Progenitor cell of endocrine pancreas (in vitro differentiated cells): ENCODE measurements at regions not wholly inside any gene's neighbourhood (a gene's known extent, or its start where the extent isn't known, plus 50 kb on each side); places are given as distances from the start of the nearest gene placed in this dataset.

Experiments used
- DNase-seq: peaks from one replicate; pipeline ENCODE4 v3.0.0; 2021; ENCODE audit warnings: low spot score; ENCODE audit not compliant: unreplicated experiment
- H3K27ac Mint-ChIP-seq: 2 replicates; pipeline ENCODE4 v1.8.0; 2021; ENCODE audit warnings: mild to moderate bottlenecking, moderate library complexity, mixed read lengths
- H3K27me3 Mint-ChIP-seq: 2 replicates; pipeline ENCODE4 v1.8.0; 2021; ENCODE audit warnings: mixed read lengths
- H3K36me3 Mint-ChIP-seq: 2 replicates; pipeline ENCODE4 v1.8.0; 2022; ENCODE audit warnings: mixed read lengths; ENCODE audit not compliant: insufficient read depth
- H3K4me1 Mint-ChIP-seq: 2 replicates; pipeline ENCODE4 v1.8.0; 2021; ENCODE audit warnings: low read depth, mixed read lengths
- H3K4me3 Mint-ChIP-seq: 2 replicates; pipeline ENCODE4 v1.8.0; 2021; ENCODE audit warnings: low read depth, mild to moderate bottlenecking, moderate library complexity, mixed read lengths
- H3K9me3 Mint-ChIP-seq: 2 replicates; pipeline ENCODE4 v1.8.0; 2021; ENCODE audit warnings: low read depth, mixed read lengths
- CTCF ChIP-seq: fragments of 200-600 bp; sonication (generic); IDR thresholded peaks from one replicate; pipeline ENCODE4 v1.5.0; 2021; ENCODE audit warnings: antibody characterized with exemption, mild to moderate bottlenecking; ENCODE audit not compliant: unreplicated experiment

- Mint-ChIP-seq H3K27ac (peak overlapping the region; percentile 4), H3K4me3 (peak overlapping the region; percentile 63), H3K9me3 (peaks cover 26% of the 10 kb centered on the region), H3K27me3 (peaks cover 78% of the 10 kb centered on the region), H3K36me3 (peaks cover 12% of the 10 kb centered on the region), H3K4me1 (peaks cover 29% of the 10 kb centered on the region)
- DNase-seq = no peak
- TF ChIP-seq CTCF = no peak
Measured at GRCh38 chr3:43994657-43995546, 246.8 kb upstream of the TOPAZ1 start.

GRCh38 chr3:43995547-43996378, 245.9 kb upstream of the TOPAZ1 start:
- Mint-ChIP-seq H3K27me3 (peaks cover 82% of the 10 kb centered on the region), H3K36me3 (peaks cover 14% of the 10 kb centered on the region), H3K4me3 (peak overlapping the region; percentile 58), H3K27ac (no peak overlapping the region), H3K9me3 (peaks cover 27% of the 10 kb centered on the region), H3K4me1 (peaks cover 29% of the 10 kb centered on the region)
- DNase-seq = no peak
- TF ChIP-seq CTCF = no peak

- Mint-ChIP-seq H3K27me3 (peaks cover 84% of the 10 kb centered on the region), H3K36me3 (peaks cover 13% of the 10 kb centered on the region), H3K27ac (peak overlapping the region; percentile 37), H3K9me3 (peaks cover 22% of the 10 kb centered on the region), H3K4me3 (peak overlapping the region; percentile 58), H3K4me1 (peaks cover 29% of the 10 kb centered on the region)
- peak; percentile 13 for TF ChIP-seq CTCF
- DNase-seq = no peak
Measured at GRCh38 chr3:43996379-43997301, 245.0 kb upstream of the TOPAZ1 start.

- Mint-ChIP-seq H3K9me3 (peaks cover 17% of the 10 kb centered on the region), H3K27me3 (peaks cover 85% of the 10 kb centered on the region), H3K36me3 (peaks cover 9% of the 10 kb centered on the region), H3K4me1 (peaks cover 29% of the 10 kb centered on the region), H3K27ac (no peak overlapping the region), H3K4me3 (peak overlapping the region; percentile 74)
- no peak for TF ChIP-seq CTCF
- no peak for DNase-seq
Measured at GRCh38 chr3:43997316-43997715, 244.4 kb upstream of the TOPAZ1 start.
